IMR-90 (cell line): ENCODE measurements at regions not wholly inside any gene's neighbourhood (a gene's known extent, or its start where the extent isn't known, plus 50 kb on each side); places are given as distances from the start of the nearest gene placed in this dataset.

Experiments used
- ATAC-seq: fragments of 200-7000 bp; cut with Tn5 transposase; 2 replicates; pipeline ENCODE4 v1.9.1; 2020; ENCODE audit warnings: low read depth, mild to moderate bottlenecking, moderate library complexity
- BruUV-seq: library from RNA; stranded (reverse); fragments of 400-500 nt; replicated peaks from 2 replicates; lab custom pipeline; 2021; lab: Mats Ljungman, UMichigan
- CTCF ChIA-PET: fragments of 300-600 bp; formaldehyde crosslinking; extraction: SDS; loops from one replicate; lab custom pipeline; 2021; ENCODE audit warnings: antibody characterized with exemption; lab: Yijun Ruan, JAX
- POLR2A ChIA-PET: fragments of 300-600 bp; sonication (Branson Sonifier 250); formaldehyde crosslinking; loops from one replicate; lab custom pipeline; 2022; ENCODE audit warnings: antibody characterized with exemption; ENCODE audit not compliant: unreplicated experiment; lab: Charles Lee
- DNase-seq: peaks from one replicate; pipeline ENCODE4 v3.0.0; 2013
- H2AFZ ChIP-seq: replicated peaks from 2 replicates; pipeline ENCODE3; 2013; ENCODE audit warnings: low read length, mild to moderate bottlenecking; ENCODE audit not compliant: poor library complexity
- H2AK5ac ChIP-seq: 2 replicates; pipeline ENCODE4 v1.6.1; 2013; ENCODE audit warnings: low read depth, low read length, inconsistent platforms
- H2AK9ac ChIP-seq: replicated peaks from 2 replicates; pipeline ENCODE3; 2013; ENCODE audit warnings: mild to moderate bottlenecking, low read depth, low read length, moderate library complexity; ENCODE audit not compliant: poor library complexity
- H2BK120ac ChIP-seq: 2 replicates; pipeline ENCODE4 v1.6.1; 2013; ENCODE audit warnings: low read depth, low read length, inconsistent platforms
- H2BK15ac ChIP-seq: 3 replicates; pipeline ENCODE4 v1.6.1; 2013; ENCODE audit warnings: low read depth, low read length, inconsistent platforms
- H2BK20ac ChIP-seq: 2 replicates; pipeline ENCODE4 v1.6.1; 2013; ENCODE audit warnings: low read depth, mild to moderate bottlenecking, inconsistent platforms, low read length, moderate library complexity
- H2BK5ac ChIP-seq: 2 replicates; pipeline ENCODE4 v1.6.1; 2013; ENCODE audit warnings: mild to moderate bottlenecking, low read depth, low read length, inconsistent platforms; ENCODE audit not compliant: poor library complexity, severe bottlenecking
- H3K14ac ChIP-seq: replicated peaks from 2 replicates; pipeline ENCODE4 v1.6.1; 2013; ENCODE audit warnings: low read depth, low read length, inconsistent platforms
- H3K18ac ChIP-seq: 2 replicates; pipeline ENCODE4 v1.6.1; 2013; ENCODE audit warnings: low read depth, low read length, control low read depth
- H3K23ac ChIP-seq: 2 replicates; pipeline ENCODE4 v1.6.1; 2013; ENCODE audit warnings: low read depth, low read length, inconsistent platforms
- H3K27ac ChIP-seq: 2 replicates; pipeline ENCODE4 v1.5.1; 2013; ENCODE audit warnings: mild to moderate bottlenecking, control low read depth, low read length; ENCODE audit not compliant: insufficient read depth
- H3K27me3 ChIP-seq: 2 replicates; pipeline ENCODE4 v1.6.1; 2013; ENCODE audit warnings: low read length; ENCODE audit not compliant: control insufficient read depth, insufficient read depth
- H3K36me3 ChIP-seq: 2 replicates; pipeline ENCODE4 v1.6.1; 2013; ENCODE audit warnings: low read length, mixed read lengths; ENCODE audit not compliant: control insufficient read depth, insufficient read depth
- H3K4ac ChIP-seq: 2 replicates; pipeline ENCODE4 v1.6.1; 2013; ENCODE audit warnings: low read depth, low read length, inconsistent platforms
- H3K4me1 ChIP-seq: 2 replicates; pipeline ENCODE4 v1.6.1; 2013; ENCODE audit warnings: low read length, mixed read lengths; ENCODE audit not compliant: control insufficient read depth, insufficient read depth
- H3K4me2 ChIP-seq: 2 replicates; pipeline ENCODE4 v1.6.1; 2013; ENCODE audit warnings: low read depth, mild to moderate bottlenecking, control low read depth, low read length, moderate library complexity
- H3K4me3 ChIP-seq: 2 replicates; pipeline ENCODE4 v1.5.1; 2013; ENCODE audit warnings: low read depth, mild to moderate bottlenecking, control low read depth, low read length, moderate library complexity; ENCODE audit not compliant: insufficient read depth
- H3K56ac ChIP-seq: 2 replicates; pipeline ENCODE4 v1.6.1; 2013; ENCODE audit warnings: low read length, inconsistent platforms; ENCODE audit not compliant: insufficient read depth; ENCODE audit errors: extremely low read depth
- H3K79me1 ChIP-seq, 2 experiments: 2 replicates each; pipeline ENCODE4 v1.6.1; 2013; ENCODE audit warnings: low read length in 2 of 2, inconsistent platforms in 1 of 2, low read depth in 1 of 2
- H3K9ac ChIP-seq: 2 replicates; pipeline ENCODE4 v1.6.1; 2013; ENCODE audit warnings: low read depth, low read length, control low read depth
- H3K9me1 ChIP-seq: 2 replicates; pipeline ENCODE4 v1.6.1; 2013; ENCODE audit warnings: low read length, inconsistent platforms; ENCODE audit not compliant: insufficient read depth
- H3K9me3 ChIP-seq: 2 replicates; pipeline ENCODE4 v1.6.1; 2013; ENCODE audit warnings: low read length; ENCODE audit not compliant: control insufficient read depth, insufficient read depth
- H4K20me1 ChIP-seq: 2 replicates; pipeline ENCODE4 v1.6.1; 2013; ENCODE audit warnings: low read length, inconsistent platforms; ENCODE audit not compliant: insufficient read depth
- H4K5ac ChIP-seq: 2 replicates; pipeline ENCODE4 v1.6.1; 2013; ENCODE audit warnings: mild to moderate bottlenecking, low read depth, low read length, control low read depth
- H4K8ac ChIP-seq, 2 experiments: 2 replicates each; pipeline ENCODE4 v1.6.1; 2013; ENCODE audit warnings: low read depth in 2 of 2, low read length in 2 of 2, control low read depth in 1 of 2, inconsistent platforms in 1 of 2
- H4K91ac ChIP-seq: 2 replicates; pipeline ENCODE4 v1.6.1; 2013; ENCODE audit warnings: low read depth, low read length, inconsistent platforms; ENCODE audit not compliant: insufficient read depth
- BHLHE40 ChIP-seq: fragments of 150-350 bp; IDR thresholded peaks from 2 replicates; pipeline ENCODE4 v1.6.1; 2016; ENCODE audit warnings: mild to moderate bottlenecking, low read depth, low read length
- FOS ChIP-seq: fragments of 150-350 bp; IDR thresholded peaks from 2 replicates; pipeline ENCODE4 v1.6.1; 2016; ENCODE audit warnings: low read depth, low read length
- NFE2L2 ChIP-seq: fragments of 150-350 bp; IDR thresholded peaks from 2 replicates; pipeline ENCODE4 v1.6.1; 2016; ENCODE audit warnings: low read depth, mild to moderate bottlenecking, low read length
- RCOR1 ChIP-seq: IDR thresholded peaks from 2 replicates; pipeline ENCODE4 v1.6.1; 2012; ENCODE audit warnings: mild to moderate bottlenecking, low read length, improper control_type of control experiment; ENCODE audit not compliant: insufficient replicate concordance
- WGBS, 2 experiments: methylation state at CpG; one replicate each; pipeline versions ENCODE4 v1.1.5 to v1.1.7; 2013; ENCODE audit warnings: missing lambda C conversion rate in 2 of 2; ENCODE audit not compliant: insufficient read length in 1 of 2; ENCODE audit errors: extremely low coverage in 2 of 2; 5-methylcytosine and 5-hydroxymethylcytosine counted together
- dilution Hi-C: fragments of 300-500 bp; cut with HindIII; formaldehyde crosslinking; loops from one replicate; pipeline ENCODE4 v1.14.3; 2018; ENCODE audit warnings: low sequenced_read_pairs; ENCODE audit not compliant: unreplicated experiment
- in situ Hi-C: fragments of 300-500 bp; cut with MboI; formaldehyde crosslinking; loops from 3 replicates; pipeline ENCODE4 v1.14.3; 2019; ENCODE audit warnings: low sequenced_read_pairs, inconsistent platforms, mixed read lengths
- intact Hi-C: fragments of 100-400 bp; cut with micrococcal nuclease; formaldehyde crosslinking; loops from 2 replicates; pipeline ENCODE4 v1.10.0; 2022

DNA sequence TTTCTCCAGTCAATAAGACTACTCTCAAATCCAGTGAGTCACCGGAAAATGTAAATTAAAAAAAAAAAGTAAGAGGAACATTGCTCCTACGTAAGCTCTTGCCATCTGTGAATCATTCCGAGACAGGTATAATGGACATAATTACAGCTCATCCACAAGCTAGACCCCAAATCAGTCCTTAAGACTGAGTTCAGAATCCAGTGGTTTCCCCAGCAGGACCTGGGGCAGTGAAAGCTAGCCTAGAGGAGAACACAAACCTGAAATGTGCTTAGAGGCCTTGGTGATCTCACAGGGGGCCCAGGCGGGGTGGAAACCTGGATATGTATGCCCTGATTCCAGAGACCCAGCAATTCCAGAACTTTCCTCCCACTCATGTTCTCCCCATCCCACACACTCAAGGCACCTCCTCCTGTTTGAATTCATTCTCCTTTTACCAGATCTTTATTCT is 132.0 kb downstream of the COPRS start:
- POLR2A ChIA-PET = no interaction called here
- DNase-seq = peak; percentile 81

More for the DNA sequence above, 132.0 kb downstream of the COPRS start:
- H2AFZ ChIP-seq = peak overlapping the region; percentile 52
- H4K20me1 ChIP-seq = no peaks in the 10 kb centered on the region
- H3K56ac ChIP-seq = no peak overlapping the region
- H3K14ac ChIP-seq = no peak overlapping the region
- H3K23ac ChIP-seq = no peak overlapping the region
- peaks cover 25% of the 10 kb centered on the region for H3K4me1 ChIP-seq
- H3K36me3 ChIP-seq = no peaks in the 10 kb centered on the region
- H4K5ac ChIP-seq = no peak overlapping the region
- no peak overlapping the region for H4K91ac ChIP-seq
- H2BK20ac ChIP-seq = peak overlapping the region; percentile 12; the same call in 1 of the 2 replicates
- H3K4ac ChIP-seq = peak overlapping the region; percentile 23; the same call in 1 of the 2 replicates
- CTCF ChIA-PET = interaction anchor here (0.6 kb wide), 1 partner anchor 130 kb away, joined by 6 read pairs; no protein-coding TSS in a partner anchor
- peak overlapping the region; percentile 33; the same call in 1 of the 2 replicates for H3K4me2 ChIP-seq
- no peak overlapping the region for H3K4me3 ChIP-seq
- peak overlapping the region; percentile 55; the same call in 2 of the 3 replicates for H2BK15ac ChIP-seq
- peak overlapping the region; percentile 2 for H2AK9ac ChIP-seq
- H3K18ac ChIP-seq = no peak overlapping the region
- no peak for ATAC-seq
- H2BK120ac ChIP-seq = peak overlapping the region; percentile 30
- peak overlapping the region in 1 of 2 experiments; percentile 34; a peak in 1 of 4 replicates for H4K8ac ChIP-seq
- no peak overlapping the region for H3K27ac ChIP-seq
- H3K79me1 ChIP-seq = no peaks in the 10 kb centered on the region
- BruUV-seq = no TSS peak
- H3K9me3 ChIP-seq = no peaks in the 10 kb centered on the region
- no CpG with 5 or more reads among the region's 4 CpGs for WGBS, 2 experiments
- dilution Hi-C loops = no loop called here
- intact Hi-C loops = no loop called here
- no peak overlapping the region for H2BK5ac ChIP-seq
- TF ChIP-seq BHLHE40 (no peak), FOS (peak; percentile 65; the same call in 1 of the 2 replicates), NFE2L2 (no peak), RCOR1 (no peak)
- H2AK5ac ChIP-seq = peak overlapping the region; percentile 5; the same call in 1 of the 2 replicates
- no peak overlapping the region for H3K9ac ChIP-seq
- no peaks in the 10 kb centered on the region for H3K27me3 ChIP-seq
- H3K9me1 ChIP-seq = peaks cover 17% of the 10 kb centered on the region
- in situ Hi-C loops = no loop called here
